ENCODE measurements at regions not wholly inside any gene's neighbourhood (a gene's known extent, or its start where the extent isn't known, plus 50 kb on each side); places are given as distances from the start of the nearest gene placed in this dataset.

DNA sequence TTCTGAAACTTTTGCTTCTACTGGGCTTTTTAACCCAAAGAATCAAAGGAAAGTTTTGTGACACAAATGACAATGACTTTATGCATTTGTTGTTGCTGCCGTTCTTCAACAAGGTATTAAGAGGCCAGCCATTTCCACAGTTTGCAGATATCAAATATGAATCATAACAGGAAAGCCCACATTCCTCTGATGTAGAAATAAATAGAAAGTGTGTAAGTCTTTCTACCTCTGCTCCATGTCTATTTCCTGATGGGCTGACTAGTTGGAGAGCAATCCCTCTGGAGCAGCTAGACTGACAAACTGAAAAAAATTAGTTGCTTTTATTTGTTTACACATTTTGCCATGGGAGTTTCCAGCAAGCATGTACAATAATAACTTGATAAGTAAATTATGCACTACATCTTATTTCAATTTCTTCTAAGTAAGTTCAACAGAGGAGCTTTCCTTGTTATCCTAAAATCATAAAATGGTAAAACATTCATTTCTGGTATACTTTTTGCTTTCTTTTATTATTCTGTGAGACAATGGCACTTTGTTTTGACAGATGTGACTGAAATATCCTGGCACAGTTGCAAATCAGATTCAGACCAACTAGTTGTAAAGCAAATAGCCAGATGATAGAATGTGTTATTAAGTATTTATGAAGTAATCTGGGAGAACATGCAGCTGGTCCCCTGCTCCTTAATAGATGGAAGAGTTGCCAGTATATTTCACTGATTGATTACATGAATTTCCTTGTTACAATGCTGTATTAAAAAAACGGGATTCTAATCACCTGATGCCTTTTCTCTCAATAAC, 266.7 kb downstream of the METTL4 start:
- DNase-seq (ENCODE audit: low read depth): no peak

DNA sequence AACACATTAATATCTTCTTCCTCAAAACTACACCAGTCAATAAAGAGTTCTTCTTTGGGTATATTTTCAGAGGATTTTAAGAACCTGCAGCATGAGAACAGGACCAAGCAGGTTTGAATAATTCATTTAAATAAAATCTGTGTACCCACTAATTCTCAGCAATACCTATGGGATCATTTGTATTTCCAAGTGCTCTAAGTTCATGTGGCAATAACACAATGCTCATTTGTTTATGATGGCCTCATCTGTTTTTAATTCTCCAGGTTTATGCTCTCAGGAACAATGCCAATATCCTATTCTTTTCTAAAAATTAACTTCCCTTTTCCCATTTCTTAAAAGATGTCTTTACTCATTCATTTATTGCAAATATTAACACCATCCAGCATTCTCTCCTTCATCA, 264.7 kb downstream of the METTL4 start:
- no peak for DNase-seq (ENCODE audit: low read depth)

DNA sequence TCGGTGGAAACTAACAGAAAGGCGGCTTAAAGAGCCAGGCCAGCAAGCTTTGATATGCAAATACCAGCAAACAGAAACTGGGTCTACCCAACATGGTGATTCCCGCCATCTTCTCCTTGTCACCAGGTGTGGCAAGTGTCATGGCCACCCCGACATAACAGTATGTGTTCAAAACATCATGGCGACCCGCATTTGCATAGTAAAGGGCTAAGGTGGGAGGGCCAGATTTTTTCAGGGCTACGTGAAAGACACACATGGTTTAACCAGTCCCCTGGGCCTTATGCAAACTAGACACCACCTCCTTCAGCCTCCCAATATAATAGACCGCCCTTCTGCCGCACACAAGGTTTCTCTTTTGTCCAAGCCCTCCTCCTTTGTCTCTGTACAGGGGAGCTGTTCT, 260.4 kb downstream of the METTL4 start:
- DNase-seq (ENCODE audit: low read depth): no peak

DNA sequence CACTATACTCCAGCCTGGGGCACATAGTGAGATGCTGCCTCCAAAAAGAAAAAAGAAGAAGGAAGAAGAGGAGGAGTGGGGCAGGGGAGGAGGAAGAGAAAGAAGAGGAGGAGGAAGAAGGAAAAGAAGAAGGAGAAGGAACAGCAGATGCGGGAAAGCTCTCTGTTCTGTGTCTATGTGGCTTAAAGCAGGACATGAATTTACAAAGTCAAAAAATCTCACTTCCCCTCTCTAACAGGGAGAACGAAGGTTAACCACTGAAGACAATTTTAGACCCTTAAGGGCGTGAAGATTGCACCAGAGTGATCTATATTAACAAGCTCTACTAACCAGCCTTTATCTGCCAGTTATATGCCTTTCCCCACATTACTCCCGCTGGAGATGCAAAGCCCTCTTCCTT, 258.9 kb downstream of the METTL4 start:
- no peak for DNase-seq (ENCODE audit: low read depth)

DNA sequence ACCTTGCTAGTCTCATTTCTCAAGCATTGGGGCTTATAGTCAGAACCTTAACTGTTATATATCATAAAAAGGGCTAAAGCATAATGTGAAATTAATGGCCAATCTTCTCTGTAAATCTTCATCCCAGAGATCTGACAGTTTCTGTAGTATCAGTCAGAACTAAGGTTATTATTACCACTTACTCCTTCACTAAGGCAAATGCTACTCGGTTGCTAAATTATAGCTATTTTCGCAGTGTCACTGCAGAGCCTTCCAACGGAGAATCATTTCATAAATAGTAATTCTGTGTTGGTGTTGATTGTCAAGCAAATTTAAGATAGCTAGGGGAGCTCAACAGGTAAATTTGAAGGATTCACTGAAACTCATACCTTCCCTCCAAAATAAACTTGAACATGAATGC, 258.0 kb downstream of the METTL4 start:
- no peak for DNase-seq (ENCODE audit: low read depth)

DNA sequence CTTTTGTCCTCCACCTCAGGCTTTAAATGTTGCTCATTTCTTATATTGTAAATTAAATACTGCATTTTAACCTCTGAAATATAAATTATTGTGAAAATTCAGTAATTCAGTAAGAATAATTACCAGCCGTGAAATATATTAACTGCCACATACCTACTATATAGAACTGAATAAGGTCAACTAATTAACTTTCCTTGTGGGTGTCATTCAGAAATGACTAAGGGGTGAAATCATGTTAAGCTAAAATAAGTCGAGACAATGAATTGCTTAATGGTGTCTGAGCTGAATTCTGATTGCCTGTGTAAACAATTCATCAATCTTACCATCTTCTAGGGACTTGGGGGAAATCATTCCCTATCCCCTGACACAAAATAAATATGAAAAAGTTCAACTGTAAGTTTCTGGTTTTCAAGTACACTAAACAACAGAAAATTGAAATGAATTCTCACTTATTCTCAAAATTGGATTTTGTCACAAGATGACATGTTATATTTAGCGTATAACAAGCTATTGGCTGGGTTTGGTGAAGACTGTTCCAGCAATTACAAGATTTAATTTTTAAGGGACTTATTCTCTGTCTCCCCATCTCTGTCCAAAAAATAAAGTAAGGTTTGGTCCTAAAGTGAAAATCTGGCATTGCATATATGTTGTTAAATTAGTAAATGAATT, 255.1 kb downstream of the METTL4 start:
- DNase-seq (ENCODE audit: low read depth): no peak

DNA sequence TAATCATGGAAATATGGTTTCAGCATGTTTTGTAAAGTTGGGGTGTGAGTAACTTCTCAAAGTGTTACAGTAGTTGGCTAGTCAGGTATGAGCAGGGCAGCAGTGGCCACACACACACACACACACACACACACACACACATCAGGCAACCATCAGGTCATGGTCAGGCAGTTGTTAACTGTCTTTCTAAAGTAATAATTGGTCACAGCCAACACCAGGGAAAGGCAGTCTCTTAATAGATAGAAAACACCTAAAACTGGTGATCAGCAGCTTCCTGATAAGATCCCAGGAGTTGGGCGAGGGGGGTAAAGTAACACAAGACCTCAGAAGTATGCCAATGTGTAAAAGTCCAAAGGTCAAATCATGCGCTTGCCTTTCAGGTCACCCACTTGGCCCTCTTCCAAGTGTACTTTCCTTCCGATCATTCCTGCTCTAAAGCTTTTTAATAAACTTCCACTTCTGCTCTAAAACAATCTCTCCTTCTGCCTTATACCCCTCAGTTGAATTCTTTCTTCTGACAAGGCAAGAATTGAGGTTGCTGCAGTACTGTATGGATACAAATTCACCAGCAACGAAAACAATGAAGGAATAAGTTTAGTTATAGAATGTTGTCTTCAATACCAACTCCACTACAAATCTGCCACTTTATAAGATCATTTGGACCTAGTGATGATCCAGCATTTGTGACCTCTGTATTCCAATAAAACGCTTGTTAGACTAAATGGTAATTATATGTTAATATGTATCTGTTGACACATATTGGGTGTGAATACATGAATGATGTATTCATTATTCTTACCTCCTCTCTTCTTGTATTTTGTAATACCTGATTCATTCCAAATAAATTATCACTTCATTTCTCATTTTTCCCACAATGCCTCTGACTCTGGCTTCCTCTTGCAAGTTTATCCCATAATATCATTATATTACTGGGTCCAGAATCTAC, 254.3 kb downstream of the METTL4 start:
- DNase-seq (ENCODE audit: low read depth): no peak

DNA sequence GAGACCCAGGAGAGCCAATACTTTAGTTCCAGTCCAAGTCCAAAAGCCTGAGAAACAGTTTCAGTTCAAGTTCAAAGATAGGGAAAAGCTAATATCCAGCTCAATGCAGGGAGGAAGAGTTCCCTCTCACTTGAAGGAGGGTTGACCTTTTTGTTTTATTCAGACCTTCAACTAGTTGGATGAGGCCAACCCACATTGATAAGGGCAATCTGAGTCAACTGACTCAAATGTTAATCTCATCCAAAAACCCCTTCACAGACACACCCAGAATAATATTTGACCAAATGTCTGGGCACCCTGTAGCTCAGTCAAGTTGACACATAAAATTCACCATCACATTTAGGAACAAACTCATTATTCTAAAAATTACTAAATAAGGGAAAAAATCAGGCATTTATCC, 246.8 kb downstream of the METTL4 start:
- no peak for DNase-seq (ENCODE audit: low read depth)

DNA sequence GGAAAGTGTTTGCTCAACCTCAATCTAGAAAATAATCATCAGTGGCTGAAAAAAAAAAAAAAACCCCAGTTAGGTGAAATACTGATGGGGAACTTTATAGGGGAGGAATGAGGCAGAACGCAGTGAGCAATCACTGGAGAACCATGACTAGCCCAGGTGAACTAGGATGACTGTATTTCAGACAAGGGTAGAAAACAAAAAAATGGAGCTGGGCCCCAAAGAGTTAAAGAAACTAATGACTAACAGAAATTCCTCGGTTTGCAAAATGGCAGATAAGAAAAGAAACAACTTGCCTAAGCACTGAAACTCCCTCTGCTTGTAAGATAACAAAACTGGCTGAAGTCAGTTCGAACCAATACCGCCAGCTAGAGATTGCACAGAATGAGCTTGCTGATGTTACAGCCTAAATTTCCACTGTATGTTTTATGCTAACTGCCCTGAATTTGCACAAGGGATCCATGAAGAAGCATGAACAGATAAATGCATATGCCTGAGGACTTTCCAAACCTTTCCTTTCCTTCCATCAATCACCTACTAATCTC, 245.9 kb downstream of the METTL4 start:
- no peak for DNase-seq (ENCODE audit: low read depth)

DNA sequence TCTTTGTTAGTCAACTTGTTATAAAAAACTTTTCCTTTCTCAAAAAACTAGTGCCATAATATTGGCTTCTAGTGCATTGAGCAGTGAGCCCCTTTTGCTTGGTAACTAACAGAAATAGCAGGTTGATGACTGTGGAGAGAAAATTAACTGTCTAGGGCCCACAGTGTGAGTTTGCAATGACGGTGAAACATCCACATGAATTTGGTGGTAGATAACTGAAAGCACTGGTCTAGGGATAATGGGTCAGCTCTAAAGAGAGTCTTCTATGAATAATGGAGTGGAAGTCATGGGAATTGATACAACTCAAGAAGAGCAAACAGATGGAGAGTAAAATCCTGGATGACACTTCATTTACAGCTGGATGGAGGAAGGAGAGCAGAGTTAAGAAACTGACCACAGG, 245.4 kb downstream of the METTL4 start:
- DNase-seq (ENCODE audit: low read depth): no peak

DNA sequence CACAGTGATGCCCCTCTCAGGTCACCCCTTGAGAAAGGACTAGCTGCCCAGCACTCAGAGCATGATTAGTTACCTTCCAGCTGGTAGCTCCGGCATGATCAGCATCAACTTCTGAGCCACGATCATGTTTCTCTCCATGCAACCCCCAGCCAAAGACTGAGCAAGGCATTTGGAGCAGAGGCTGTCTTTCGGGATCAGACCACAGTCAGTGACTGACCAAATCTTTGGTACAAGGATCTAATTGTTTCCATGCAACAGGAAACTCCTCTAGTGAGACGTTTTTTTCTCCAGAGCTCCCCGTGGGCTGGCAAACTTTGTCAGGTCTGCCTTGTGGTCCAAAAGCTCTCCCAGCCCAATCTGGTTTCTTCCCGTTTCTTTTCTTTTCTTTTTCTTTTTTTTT, 244.3 kb downstream of the METTL4 start:
- DNase-seq (ENCODE audit: low read depth): no peak

DNA sequence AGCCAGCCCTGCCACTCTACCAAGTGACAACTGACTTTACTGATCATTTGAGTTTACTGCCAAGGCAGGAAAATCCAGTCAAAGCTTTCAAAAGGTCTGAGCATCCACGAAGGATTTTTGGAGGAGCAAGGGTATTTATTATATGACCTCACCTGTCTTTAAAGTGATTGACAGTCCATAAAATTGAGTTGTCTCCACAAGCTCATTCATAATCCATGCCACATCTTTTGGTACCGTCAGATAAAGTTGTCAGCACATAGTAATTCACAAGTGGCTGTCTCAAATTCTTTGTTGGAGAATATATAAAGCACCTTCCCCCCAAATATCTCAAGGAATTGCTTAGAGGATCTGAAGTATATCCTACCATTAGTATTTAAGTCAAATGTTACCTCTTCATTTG, 240.5 kb downstream of the METTL4 start:
- no peak for DNase-seq (ENCODE audit: low read depth)

DNA sequence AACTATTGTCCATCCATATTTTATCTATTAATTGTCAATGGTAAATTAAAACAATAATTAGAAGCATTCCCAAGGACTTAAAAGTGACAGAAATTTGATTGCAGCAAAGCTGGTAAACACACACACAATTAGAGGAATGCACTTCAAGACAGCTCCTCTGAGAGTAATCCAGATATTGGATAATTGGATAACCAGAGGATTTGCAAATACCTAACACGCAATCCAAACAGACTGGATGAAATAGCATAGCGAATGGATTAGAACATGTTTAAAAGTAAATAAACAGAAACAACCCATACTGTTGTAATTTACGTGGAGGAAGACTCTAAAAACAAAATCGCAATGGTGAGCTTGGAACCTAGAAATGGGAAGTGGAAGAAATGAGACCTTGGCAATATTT, 239.8 kb downstream of the METTL4 start:
- DNase-seq (ENCODE audit: low read depth): no peak

DNA sequence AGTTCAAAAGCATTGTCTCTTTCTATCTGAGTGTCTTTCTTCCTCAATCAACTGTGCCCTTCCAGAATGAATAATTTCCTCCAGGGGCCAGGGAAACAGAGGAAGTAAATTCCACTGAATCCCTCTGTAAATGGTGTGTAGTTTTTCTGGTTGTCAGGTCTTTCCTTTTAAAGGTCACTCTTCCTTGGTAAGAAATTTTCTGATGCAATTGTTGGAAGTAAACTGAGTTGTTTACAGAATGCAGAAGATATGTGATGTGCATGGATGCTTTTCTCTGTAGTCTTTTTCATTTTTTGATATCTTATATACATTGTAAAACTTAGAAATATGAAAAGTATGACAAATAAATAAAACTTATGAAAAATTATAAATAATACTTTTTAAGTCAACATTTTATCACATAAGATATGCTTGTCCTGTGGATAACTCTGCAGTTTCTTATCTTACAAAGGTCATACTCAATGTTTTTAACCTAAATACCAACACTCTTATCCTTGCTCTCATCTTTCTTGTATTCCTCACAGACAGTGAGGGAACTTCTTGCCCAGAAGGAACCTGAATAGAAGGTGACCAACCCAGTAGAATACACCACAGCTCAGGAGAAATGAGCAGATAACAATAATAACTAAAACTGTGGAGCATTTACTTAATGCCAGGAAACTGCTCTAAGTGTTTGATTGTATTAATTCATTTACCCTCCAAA, 234.5 kb downstream of the METTL4 start:
- no peak for DNase-seq (ENCODE audit: low read depth)

DNA sequence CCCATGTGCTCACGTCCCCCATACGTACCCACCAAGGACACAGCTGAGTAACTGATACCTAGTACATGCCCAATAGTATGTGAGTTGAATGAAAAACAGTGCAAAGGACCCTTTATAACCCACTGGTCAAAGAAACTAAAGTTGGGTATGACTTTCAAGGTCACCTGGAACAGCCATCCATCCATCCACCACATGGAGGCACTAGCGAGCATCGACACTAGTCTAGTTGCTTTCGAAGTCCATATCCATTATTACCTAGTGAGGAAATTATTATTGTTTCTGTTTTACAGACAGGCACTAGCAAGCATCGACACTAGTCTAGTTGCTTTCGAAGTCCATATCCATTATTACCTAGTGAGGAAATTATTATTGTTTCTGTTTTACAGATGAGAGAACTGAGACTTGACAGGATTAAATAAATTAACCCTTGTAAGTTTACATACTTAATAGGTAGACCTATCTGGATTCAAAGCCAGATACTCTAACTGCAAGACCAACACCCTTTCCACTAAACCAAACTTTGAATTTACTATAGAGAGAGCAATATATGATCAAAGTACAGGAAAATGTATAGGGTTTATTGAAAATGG, 233.7 kb downstream of the METTL4 start:
- no peak for DNase-seq (ENCODE audit: low read depth)

DNA sequence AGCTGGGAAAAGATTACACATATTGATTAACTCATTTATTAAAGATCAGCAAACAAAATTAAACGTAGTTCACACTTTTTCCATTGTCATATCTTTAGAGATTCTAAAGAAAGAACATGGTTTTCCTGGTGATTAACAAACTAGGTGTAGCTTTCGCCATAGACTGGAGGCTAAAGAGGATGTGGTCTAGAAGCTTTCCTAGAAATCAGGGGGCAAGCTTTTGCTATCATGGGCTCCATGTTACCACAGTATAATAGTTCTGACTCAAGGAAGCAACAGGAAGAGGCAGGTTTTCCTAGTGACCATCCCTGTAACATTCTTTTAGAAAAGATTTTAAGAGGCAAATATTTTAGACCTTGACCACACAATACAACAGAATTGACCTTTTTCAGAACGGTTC, 232.7 kb downstream of the METTL4 start:
- no peak for DNase-seq (ENCODE audit: low read depth)

DNA sequence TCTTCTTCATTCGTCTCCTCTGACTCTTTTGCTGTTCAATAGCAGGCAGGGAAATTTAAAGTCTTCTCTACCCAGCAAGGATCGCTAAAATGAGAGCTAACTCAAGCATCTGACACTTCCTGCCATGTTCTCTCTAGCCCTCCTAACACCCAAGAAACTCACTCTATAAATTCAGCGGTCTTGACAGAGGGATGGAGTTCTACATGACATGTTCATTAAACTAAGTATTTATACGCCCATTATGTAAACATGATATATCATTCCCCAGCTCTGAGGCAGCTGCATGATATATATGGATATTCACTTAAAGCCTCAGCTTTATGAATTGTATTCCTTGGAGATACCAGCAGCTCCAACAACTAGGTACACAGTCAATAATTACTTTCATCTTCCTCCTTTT, 231.0 kb downstream of the METTL4 start:
- no peak for DNase-seq (ENCODE audit: low read depth)

DNA sequence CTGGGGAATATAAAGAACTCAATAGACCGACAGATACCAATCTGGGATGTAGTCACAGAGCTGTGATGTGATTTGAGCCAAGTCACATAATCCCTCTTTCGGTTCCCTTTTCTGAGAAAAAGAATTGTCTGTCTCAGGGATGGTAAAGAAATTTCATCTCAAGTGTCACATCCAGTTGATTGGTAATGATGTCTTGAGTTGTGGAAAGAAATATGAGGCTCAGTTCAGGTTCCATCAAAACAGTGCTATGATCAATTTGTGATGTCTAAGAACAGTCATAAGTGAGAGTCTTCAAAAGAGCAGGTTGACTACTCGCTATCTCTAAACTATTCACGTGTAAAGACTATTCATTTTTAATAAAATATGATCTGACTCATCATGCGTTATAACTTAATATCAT, 223.3 kb downstream of the METTL4 start:
- no peak for DNase-seq (ENCODE audit: low read depth)

DNA sequence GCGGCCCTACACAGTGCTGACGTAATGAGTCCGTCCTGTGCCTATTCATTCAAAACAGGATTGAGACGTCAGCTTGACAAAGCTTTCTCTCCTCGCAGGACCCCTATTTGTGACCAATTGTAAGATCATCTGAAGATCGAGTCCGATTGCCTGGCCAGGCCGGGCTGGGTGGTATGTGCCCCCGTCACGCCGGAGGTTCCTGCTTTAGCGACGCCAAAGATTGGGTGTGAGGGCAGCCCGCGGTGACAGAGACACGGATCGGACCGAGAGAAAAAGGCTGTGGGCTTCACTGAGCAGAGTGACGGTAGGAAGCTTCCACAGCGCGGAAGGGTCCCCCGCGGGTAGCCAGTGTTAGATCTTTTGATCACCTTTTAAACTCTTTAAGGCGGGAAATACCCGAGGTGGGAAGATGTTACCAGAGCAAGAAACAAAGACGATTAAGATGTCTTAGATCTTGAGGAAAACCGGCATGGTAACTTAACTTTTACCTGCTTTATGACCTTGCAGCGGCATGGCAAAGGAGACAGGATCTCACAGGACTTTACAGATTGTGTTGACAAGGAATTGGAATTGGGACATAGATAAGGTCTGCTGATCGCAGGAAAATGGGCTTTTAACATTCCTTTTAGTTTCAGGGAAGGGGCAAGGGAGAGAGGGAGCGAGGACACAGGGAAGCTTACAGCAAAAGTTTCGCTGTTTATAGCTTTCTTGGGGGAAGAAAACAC, 220.0 kb downstream of the METTL4 start:
- DNase-seq (ENCODE audit: low read depth): no peak

DNA sequence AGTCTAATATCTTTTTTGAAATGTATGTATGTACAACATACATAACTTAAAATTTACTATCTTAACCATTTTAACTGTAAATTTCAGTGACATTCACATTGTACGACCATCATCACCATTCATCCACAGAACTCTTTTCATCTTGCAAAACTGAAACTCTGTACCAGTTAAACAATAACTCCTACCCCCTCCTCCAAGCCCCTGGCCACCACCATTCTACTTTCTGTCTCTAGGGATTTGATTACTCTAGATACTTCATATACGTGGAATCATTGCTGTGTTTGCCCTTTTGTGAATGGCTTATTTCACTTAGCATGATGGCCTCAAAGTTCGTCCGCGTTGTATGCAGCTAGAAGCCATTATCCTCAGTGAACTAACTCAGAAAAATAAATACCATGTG, 217.0 kb downstream of the METTL4 start:
- DNase-seq (ENCODE audit: low read depth): no peak

DNA sequence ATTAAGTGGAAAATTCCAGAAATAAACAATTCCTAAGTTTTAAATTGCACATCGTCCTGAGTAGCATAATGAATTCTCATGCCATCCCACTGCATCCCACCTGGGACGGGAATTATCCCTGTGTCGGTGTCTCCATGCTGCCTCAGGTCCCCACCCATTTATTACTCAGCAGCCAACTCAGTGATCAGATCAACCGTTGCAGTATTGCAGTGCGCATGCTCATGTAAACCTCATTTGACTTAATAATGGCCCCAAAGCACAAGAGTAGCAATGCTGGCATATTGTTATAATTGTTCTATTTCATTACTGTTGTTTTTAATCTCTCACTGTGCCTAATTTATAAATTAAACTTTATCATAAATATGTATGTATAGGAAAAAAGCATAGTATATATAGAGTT, 214.4 kb downstream of the METTL4 start:
- no peak for DNase-seq (ENCODE audit: low read depth)
